DMS153 (cell line): ENCODE measurements at regions not wholly inside any gene's neighbourhood (a gene's known extent, or its start where the extent isn't known, plus 50 kb on each side); places are given as distances from the start of the nearest gene placed in this dataset.
A peak's percentile ranks its signal among the peaks of the same experiment; 100 is the strongest.

ENCODE experiments used
- DNase-seq: peaks from one replicate; lab custom pipeline; 2025; lab: John Stamatoyannopoulos, UW

DNA sequence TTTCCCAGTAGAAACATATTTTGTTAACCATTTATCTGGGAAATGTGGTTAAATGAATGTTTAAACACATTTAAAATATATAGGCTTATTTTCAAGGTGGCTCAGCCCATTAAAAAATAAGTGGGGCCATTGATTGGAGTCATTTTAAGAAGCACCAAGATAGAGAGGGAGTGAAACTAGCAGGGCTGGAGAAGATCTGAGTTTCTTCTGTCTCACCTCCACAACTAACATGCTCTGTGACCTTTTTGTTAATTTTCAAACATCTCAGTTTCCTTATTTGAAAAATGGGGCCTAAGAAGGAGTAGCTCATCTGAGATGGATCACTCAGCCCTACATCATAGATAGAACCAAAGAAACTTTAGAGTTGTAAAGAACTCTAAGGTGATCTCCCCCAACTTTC is 254.8 kb downstream of the KCNS3 start:
- DNase-seq = no peak

DNA sequence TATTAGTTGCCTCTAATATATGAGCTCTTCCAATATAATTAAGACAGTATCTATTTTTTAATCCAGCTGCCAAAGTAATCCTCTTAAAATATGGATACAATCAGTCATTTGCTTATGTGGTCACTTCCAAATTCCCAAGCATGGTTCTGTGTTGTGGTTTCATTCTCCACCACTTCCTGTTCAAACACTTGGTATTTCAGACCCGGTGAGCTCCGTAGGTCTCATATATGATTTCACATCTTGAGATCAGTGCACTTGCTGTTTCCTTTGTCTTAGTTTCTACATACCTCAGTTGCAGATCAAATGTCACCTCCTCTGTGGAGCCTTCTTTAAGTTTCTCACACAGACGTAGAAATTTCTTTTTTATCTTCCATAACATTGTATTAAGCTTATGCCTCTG is 254.2 kb downstream of the KCNS3 start:
- no peak for DNase-seq

DNA sequence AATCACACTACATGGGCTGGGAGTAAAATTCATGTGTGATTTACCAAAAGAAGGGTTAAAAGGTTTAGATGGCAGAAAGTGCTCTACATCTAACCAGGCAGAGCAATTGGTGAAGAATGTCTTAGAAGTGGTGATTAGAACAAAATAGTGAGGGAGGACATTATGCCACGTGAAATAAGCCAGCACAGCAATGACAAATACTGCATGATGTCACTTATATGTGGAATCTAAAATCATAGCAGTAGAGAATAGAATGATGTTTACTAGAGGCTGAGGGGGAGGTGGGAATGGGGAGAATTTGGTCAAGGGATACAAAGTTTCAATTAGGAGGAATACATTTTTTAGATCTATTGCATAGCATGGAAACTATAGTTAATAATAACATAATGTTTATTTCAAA is 253.3 kb downstream of the KCNS3 start:
- DNase-seq = no peak

DNA sequence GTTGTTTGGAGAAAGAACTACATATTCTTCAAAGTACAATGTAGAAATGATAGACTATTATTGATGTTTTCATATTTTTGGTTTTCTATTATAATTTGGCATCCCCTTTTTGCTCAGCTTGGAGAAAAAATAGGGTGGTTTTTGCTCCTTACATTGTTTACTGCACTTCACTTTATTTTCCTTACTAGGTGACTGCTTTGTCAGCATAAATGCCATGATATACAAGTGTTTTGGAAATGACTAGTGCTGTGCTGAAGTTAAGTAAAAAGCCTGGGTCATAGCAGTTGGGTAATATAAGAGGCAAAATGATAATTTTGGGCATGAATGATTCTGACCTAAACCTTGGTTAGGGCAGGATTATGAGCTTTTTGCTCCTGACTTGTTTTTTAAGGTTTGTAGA is 250.9 kb downstream of the KCNS3 start:
- no peak for DNase-seq

DNA sequence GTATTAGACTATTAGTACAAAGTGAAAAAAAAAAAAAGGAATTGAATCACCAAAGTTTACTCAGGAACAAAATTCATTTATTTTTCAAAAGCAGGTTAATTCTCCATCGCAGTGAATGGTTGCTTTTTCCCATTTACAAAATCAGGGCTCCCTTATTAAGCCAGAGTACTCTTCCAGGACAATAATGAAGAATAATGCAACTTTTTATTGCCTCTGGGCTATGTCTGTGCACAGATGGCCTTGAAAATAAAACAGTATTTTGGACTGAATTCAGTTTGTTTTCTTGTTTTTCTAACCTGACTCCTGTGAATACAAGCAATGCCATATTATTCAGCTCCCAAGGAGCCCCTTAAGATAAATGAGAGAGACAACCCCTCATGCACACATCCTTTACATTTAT is 246.8 kb downstream of the KCNS3 start:
- DNase-seq = no peak

DNA sequence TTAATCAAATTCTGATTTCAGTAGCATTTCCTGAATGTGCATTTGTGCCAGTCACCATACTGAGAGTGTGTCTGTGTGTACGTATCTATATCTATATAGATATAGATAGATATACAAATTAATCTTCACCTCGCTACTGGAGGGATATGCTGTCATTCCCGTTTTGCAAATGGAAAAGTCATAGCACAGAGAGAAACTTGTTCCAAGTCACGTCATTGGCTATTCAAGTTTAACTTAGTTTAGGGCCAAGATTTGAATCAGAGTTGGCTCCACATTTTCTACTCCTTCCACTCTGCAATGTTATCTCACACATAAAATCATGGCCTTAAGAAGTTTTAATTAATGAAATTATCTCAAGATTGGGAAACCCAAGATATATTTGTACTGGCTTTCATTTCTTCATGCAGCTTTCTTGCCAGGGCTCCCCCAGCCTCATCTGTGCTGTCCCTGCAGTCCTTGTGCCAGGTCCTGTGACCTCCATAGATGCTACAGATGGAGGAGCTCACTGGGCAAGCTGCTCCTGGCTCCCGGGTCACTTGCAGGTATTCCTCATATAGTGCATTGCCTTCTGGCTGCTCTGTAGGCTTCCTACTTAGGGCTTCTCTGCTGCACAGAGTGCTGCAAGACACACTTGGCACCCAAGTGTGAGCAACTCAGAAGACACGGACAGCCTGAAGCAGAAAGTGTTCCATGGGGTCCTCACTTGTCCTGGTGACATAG is 245.8 kb downstream of the KCNS3 start:
- DNase-seq = no peak

DNA sequence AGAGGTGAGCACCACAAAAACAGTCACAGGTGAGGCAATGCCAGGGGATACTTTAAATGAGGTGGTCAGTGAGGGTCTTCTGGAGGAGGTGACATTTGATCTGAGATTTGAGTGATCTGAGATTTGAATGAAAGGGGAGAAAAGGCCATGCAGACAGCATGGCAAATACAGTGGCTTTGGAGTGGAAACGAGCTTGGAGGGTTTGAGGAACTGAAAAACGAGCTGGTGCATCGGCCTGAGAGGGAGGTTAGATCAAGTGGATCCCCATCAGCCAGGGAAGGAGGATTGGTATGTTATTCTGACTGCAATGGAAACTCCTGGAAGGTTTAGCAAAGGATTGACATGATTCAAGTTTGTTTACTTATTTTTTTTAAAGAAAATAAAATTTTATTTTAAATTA is 245.1 kb downstream of the KCNS3 start:
- DNase-seq = no peak

DNA sequence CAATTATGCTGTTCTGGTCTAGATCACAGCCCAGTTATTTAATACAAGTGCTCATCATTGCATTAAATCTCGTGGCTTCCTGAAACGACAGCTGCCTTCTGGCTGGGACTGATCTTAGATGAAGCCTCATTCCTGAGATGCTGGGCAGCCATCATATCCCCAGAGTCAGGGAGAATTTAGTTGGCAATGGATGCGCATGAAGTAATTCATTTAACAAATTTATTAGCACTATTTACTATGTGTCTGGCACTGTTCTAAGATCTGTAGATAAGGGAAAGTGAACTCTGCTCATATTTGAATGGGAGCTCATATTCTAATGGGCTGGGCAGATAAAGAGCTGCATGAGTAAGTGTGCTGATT is 244.7 kb downstream of the KCNS3 start:
- no peak for DNase-seq

DNA sequence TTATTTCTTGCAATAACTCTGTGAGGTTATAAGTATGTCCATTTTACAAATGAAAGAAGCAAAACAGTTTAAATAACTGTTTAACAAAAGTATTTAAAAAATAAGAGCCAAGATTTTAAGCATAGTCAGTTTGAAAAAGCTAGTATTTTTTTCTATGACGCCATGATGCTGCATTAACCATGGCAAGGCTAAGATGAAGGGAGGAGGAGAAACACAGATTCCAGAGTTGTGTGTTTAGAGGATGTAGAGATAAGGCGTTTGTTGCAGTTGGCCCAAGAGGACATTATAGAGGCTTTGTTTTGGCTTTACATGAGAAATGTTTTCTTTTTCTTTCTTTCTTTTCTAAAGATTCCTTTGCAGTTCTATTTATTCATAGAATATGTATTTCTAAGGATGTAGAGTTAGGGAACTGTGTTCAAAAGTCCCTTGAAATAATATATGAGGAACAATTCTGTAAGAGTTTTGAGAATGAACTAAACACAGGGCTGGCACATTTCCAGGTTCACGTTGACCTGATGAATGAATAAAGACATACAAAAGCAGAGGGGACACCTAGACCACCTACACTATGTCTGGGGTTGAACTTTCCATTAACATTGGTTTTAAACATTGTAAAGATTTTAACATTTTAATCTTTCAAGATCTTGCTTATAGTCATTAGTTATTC is 244.2 kb downstream of the KCNS3 start:
- DNase-seq = no peak

DNA sequence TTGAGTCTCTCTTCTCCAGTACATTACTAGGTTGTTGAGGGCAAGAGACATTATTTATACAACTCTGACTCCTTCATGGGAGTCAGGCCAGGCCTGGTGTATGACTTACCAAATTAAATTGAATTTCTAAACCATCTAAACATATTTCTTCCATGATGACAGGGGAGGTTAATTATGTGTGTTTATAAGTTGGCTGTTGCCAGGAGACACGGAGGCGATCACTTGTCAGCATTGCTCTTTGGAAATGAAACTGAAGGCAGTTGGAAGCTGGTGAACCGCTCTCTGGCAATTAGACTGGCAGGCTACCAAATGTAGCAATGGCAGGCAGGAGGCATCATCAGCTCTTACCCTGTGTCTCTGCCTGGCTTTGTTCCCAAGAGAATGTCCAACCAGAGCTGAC is 241.4 kb downstream of the KCNS3 start:
- peak; percentile 80 for DNase-seq

DNA sequence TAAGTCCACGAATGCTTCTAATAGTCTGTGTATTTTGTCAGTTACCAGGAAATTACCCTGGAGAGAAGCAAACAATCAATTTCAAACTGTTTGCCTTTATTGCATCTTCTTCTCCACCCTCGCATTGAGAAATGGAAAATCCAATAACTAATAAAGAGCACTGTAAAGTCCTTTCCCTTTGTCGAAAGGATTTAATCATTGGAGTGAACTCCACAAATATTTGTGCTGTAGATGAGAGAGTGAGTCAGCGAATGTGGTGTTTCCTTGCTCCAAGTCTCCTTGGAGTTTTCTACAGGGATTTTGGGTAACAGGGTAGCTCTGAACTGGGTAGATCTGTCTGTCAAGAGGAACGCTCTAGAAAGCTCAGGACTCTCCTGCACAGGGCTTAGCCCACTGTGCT is 240.2 kb downstream of the KCNS3 start:
- DNase-seq = no peak

DNA sequence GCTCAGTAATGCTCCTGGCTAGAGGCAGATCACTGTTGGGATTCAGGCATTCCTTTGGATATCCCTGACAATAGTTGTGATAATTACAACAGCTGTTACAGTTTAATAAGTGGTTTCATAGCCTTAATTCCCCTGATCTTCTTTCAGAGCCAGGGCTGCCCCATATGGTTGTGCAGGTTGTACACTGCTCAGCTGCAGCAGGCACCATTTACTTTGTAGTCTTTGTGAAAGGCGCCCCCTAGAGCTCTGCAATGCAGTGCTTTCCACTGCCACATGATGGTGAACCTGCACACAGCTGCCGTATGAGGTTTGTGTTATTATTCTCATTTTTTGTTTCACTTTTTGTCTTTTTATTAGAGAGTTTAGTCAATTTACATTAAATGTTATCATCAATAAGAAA is 239.1 kb downstream of the KCNS3 start:
- peak; percentile 54 for DNase-seq

DNA sequence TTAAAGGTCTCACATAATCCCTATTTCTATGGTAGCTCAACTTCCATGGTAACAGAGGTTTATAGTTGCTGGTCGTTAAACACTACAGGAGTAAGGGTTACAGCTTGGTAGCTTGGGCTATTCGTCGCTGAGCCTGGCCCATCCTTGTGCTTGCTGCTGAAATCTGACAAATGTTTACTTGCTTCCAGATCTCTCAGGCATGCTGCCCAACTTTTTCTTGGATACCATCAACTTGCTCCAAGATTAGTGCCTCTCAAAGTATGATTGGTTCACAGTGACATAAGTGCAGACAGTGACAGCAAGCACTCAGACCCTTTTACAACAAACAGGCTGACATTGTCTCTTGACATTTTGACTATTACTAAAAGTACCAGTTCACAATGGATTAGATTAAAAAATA is 231.8 kb downstream of the KCNS3 start:
- DNase-seq = no peak

DNA sequence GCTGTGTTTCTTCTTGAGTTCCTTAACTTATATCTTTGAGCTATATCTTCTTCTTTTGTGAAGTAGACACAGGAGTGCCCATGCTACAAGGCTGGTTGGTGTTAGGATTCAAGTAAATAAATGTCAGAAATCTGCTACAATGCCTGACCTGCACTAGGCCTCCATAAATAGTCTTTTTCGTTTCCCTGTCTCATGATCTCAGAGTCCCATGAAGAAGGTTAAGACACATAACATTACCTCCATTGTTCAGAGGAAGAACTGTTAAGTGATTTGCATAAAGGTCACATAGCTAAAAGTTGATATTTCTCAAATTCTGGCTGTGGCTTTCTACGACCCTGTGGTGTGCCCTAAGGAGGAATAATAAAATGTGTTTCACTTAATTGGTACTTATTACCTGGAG is 228.4 kb downstream of the KCNS3 start:
- DNase-seq = no peak

DNA sequence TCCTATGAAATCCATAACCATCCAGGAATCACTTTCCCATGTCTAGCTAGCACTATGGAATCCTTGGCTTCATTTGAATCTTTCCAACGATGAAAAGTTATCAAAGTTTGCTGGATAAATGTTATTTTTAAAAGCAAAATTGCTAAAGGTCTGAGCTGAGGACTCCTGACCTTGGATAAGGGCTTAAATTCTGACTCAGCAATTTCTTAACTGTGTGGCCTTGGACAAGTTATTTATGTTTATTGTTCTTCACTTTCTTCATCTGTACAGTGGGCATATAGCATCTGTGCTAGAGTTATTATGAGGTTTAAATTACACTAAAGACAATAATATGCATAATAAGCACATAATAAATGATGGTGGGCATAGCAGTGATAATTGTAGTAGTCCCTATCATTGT is 227.5 kb downstream of the KCNS3 start:
- DNase-seq = no peak

DNA sequence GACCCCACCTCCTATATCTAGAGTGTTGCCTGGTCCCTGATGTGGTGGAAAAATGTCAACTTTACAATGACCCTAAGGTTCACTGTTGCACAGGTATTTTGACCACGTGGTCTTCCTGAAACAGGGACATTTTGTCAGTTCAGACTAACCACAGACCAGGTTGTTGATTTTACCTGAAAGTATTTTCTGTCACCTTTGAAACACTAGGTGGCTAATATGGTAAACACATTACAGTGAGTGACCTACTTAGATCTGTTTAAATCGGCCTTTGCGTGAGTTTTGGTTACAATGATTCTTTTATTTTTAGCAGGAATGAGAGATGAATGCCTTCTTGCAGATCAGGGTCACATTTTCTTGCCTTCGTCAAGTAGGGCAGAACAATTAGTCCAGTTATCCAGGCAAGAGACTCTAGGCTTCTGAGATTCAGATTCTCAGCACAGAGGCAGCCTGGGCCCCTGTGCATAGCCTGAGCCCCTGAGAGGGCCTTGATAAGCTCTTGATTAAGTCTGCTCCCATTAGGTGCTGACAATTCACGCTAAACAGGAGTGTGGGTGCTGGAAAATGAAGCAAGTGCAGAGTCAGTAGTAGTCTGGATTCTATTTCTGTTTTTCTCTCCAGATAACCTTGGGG is 226.2 kb downstream of the KCNS3 start:
- DNase-seq = no peak

DNA sequence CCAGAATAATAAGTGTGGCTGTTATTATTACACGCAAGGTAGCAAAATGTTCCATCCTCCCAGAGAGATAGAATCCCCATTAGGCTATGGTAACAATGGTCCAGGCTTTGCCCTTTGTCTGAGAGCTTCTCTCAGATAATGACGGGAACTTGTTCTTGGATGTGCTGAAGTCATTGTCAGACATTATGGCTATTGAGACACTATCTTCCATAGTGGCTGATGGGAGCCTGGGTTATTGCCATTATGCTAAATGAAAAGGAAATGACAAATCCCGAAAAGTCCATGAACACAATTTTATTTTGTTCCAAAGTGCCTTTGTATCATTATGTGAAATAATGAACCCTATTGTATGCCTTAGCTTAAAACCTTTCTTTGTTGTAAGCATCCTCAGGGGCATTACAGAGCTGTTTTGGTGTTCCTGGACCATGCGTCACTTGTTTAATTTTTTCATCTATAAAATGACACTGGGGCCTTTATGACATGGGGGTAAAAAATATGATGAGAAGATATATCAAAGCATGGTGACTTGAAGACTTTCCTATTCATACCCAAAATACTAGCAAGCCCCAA is 218.5 kb downstream of the KCNS3 start:
- no peak for DNase-seq

DNA sequence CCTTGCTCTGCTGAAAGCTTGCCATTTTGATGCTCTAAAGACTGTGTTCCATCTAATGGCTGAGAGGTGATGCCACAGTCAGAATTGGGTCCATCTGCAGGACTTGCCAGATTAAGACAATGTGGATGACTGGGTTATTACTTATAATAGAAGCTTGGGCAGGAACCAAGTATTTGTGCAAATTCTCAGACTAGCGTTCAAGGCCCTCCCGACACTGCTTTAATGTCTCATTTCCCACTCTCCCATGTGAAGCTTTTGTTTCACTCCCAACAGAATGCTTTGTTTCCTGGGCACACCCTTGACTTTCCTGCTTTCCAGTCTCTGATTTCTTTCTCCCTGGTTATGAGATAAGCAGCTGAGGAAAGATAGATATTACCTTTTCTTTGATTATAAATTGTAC is 215.8 kb downstream of the KCNS3 start:
- no peak for DNase-seq

DNA sequence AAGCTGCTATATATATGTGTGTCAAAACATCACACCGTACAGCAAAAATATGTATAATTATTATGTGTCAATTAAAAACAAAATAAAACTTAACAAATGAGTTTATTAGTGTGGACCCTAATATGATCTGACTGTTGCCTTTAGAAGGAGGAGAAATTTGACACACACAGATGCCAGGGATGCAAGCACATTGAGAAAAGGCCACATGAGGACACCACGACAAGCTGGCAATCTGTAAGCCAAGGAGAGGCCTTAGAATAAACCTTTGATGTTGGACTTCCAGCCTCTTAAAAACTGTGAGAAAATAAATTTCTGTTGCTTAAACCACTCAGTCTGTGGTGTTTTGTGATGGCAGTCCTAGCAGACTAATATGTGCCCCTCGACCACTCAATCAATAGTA is 214.7 kb downstream of the KCNS3 start:
- no peak for DNase-seq

DNA sequence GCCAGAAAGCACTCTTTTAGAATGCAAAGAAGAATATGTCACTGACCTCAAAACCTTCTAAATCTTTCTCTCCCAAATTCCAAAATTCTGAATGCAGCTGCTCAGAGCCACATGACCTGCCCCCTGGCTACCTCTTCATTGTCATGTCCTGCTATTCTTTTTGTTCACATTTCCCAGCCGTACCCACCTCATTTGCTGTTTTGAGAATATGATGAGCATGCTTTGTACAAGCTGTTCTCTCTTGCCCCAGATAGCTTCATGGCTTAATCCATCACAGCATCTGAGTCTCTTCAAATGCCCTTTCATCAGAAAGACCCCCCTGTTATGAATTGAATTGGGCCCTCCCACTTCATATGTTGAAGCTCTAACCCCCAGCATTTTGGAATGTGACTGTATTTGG is 214.3 kb downstream of the KCNS3 start:
- no peak for DNase-seq

DNA sequence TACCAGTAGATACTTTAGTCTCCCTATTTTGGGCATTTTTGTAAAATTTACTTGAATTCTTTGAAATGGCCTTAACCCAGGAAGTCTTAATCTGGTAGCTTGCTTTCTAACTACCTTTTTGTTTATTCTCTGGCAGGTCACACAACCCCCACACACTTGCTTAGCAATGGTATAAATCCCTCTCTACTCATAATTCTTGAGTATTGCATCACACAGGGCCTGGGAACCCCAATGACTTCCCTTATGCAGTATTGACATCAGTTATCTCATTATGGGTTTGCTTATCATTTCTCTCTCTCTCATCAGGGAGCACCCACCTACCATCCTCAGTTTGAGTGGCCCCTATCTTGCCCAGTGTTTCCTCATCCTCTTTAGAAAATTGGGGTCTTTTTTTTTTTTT is 207.1 kb downstream of the KCNS3 start:
- DNase-seq = no peak

DNA sequence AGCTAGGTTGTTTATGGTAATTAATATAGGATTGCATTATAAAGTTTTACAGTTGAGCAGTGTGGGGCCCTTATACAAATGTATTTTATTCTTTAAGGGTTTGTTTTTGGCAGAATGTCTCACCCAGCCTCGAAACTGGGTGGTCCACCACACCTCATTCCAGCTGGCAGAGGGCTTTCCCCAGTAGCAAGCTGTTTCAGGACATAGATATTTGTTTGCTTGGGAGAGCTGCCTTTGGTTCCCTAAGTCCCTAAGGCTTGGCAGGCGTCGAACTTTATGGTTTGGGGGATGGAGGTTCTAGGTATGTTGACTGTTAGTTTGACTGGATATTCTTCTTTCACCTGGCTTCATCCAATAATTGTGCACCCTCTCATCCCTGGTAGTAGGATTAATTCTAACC is 205.9 kb downstream of the KCNS3 start:
- no peak for DNase-seq

DNA sequence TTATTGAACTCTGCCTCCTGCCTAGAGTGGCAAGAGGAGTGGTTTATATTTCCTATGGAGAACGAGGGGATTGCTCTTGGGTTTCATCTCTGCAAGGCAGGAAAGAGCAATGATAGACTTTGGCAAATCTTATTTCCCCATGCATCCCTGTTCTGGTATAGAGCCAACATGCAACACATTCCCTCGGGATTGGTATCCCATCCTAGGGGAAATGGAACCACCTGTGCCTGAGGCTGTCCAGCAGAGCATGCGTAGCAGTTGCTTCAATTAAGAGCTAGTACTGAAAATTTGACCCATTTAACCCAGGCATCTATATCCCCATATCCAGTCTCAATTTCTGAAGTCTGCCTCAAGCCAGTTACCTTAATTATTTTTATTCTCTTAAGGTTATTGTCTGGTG is 205.3 kb downstream of the KCNS3 start:
- no peak for DNase-seq
